ENCODE measurements at regions not wholly inside any gene's neighbourhood (a gene's known extent, or its start where the extent isn't known, plus 50 kb on each side); places are given as distances from the start of the nearest gene placed in this dataset.

GRCh38 chr20:12383821-12384220 lies 466.1 kb downstream of the BTBD3 start:
- H3K4me1 ChIP-seq (ENCODE audit: control insufficient read depth in 2 of 2, insufficient read depth in 2 of 2, low read length in 2 of 2), result no peaks in the 10 kb centered on the region
- ChIA-PET CTCF (no interaction called here), POLR2A (no interaction called here)
- H3K4me2 ChIP-seq (replicated peaks; ENCODE audit: low read depth, low read length, poor library complexity, severe bottlenecking), result no peak overlapping the region
- no peak for TF ChIP-seq CTCF (IDR thresholded peaks at IDR 0.05)
- no peak for TF ChIP-seq EZH2 (IDR thresholded peaks at IDR 0.05; ENCODE audit: borderline replicate concordance, insufficient read depth, low read depth, low read length, poor library complexity, severe bottlenecking)
- DNase-seq, result no peak
- no peaks in the 10 kb centered on the region for H3K36me3 ChIP-seq (replicated peaks in 1 of 2; ENCODE audit: control extremely low read depth in 1 of 2, control insufficient read depth in 1 of 2, extremely low read depth in 1 of 2, insufficient read depth in 2 of 2, low read length in 1 of 2)
- no peak overlapping the region for H3K4me3 ChIP-seq (ENCODE audit: control extremely low read depth in 1 of 5, extremely low read depth in 1 of 5, insufficient read depth in 1 of 5, low read depth in 2 of 5, low read length in 4 of 5)
- intact Hi-C loops (cut with micrococcal nuclease), result no loop called here
- Mint-ChIP-seq H3K4me3 (no peak overlapping the region), H3K4me1 (no peaks in the 10 kb centered on the region), H3K9me3 (ENCODE audit: insufficient read depth) (no peaks in the 10 kb centered on the region), H3K27ac (no peak overlapping the region), H3K27me3 (no peaks in the 10 kb centered on the region)
- no peak overlapping the region for H3K27ac ChIP-seq (ENCODE audit: low read length in 2 of 2)
- no peak overlapping the region for H3K9ac ChIP-seq (ENCODE audit: low read length)
- H4K20me1 ChIP-seq (ENCODE audit: control insufficient read depth, insufficient read depth, low read length, poor library complexity, severe bottlenecking), result no peaks in the 10 kb centered on the region
- no peaks in the 10 kb centered on the region for H3K9me3 ChIP-seq (ENCODE audit: control extremely low read depth in 1 of 3, control insufficient read depth in 2 of 3, insufficient read depth in 1 of 3, low read length in 2 of 3)
- no CpG with 5 or more reads among the region's 1 CpG for WGBS (ENCODE audit: insufficient coverage)
- no peaks in the 10 kb centered on the region for H3K27me3 ChIP-seq (replicated peaks in 1 of 4; ENCODE audit: control extremely low read depth in 1 of 4, control insufficient read depth in 3 of 4, insufficient read depth in 4 of 4, low read length in 3 of 4)
- no peak overlapping the region for H2AFZ ChIP-seq (ENCODE audit: insufficient read depth, low read depth, low read length, poor library complexity, severe bottlenecking)
- H3K79me2 ChIP-seq (ENCODE audit: control insufficient read depth, insufficient read depth, low read length), result no peaks in the 10 kb centered on the region
- no peak for ATAC-seq (ENCODE audit: low read depth)

- no peak overlapping the region for H3K27ac Mint-ChIP-seq
- H3K9me3 ChIP-seq (ENCODE audit: control extremely low read depth in 1 of 3, control insufficient read depth in 2 of 3, insufficient read depth in 1 of 3, low read length in 2 of 3), result no peaks in the 10 kb centered on the region
- no peaks in the 10 kb centered on the region for H3K4me1 ChIP-seq (ENCODE audit: control insufficient read depth in 2 of 2, insufficient read depth in 2 of 2, low read length in 2 of 2)
- no peaks in the 10 kb centered on the region for H4K20me1 ChIP-seq (ENCODE audit: control insufficient read depth, insufficient read depth, low read length, poor library complexity, severe bottlenecking)
- intact Hi-C loops (cut with micrococcal nuclease), result no loop called here
- no peak overlapping the region for H3K4me3 ChIP-seq (ENCODE audit: control extremely low read depth in 1 of 5, extremely low read depth in 1 of 5, insufficient read depth in 1 of 5, low read depth in 2 of 5, low read length in 4 of 5)
- H3K79me2 ChIP-seq (ENCODE audit: control insufficient read depth, insufficient read depth, low read length), result no peaks in the 10 kb centered on the region
- no peak for DNase-seq
- no peaks in the 10 kb centered on the region for H3K36me3 ChIP-seq (replicated peaks in 1 of 2; ENCODE audit: control extremely low read depth in 1 of 2, control insufficient read depth in 1 of 2, extremely low read depth in 1 of 2, insufficient read depth in 2 of 2, low read length in 1 of 2)
- H3K4me3 Mint-ChIP-seq, result no peak overlapping the region
- H3K4me2 ChIP-seq (replicated peaks; ENCODE audit: low read depth, low read length, poor library complexity, severe bottlenecking), result no peak overlapping the region
- TF ChIP-seq CTCF (IDR thresholded peaks at IDR 0.05) (no peak), EZH2 (IDR thresholded peaks at IDR 0.05; ENCODE audit: borderline replicate concordance, insufficient read depth, low read depth, low read length, poor library complexity, severe bottlenecking) (no peak)
- no peak for ATAC-seq (ENCODE audit: low read depth)
- no peaks in the 10 kb centered on the region for H3K27me3 Mint-ChIP-seq
- H3K9ac ChIP-seq (ENCODE audit: low read length), result no peak overlapping the region
- no peak overlapping the region for H2AFZ ChIP-seq (ENCODE audit: insufficient read depth, low read depth, low read length, poor library complexity, severe bottlenecking)
- no peaks in the 10 kb centered on the region for H3K9me3 Mint-ChIP-seq (ENCODE audit: insufficient read depth)
- ChIA-PET CTCF (no interaction called here), POLR2A (no interaction called here)
- H3K27ac ChIP-seq (ENCODE audit: low read length in 2 of 2), result no peak overlapping the region
- no peaks in the 10 kb centered on the region for H3K27me3 ChIP-seq (replicated peaks in 1 of 4; ENCODE audit: control extremely low read depth in 1 of 4, control insufficient read depth in 3 of 4, insufficient read depth in 4 of 4, low read length in 3 of 4)
- no peaks in the 10 kb centered on the region for H3K4me1 Mint-ChIP-seq
- 13% methylated on average over 1 of the region's 3 CpGs for WGBS (ENCODE audit: insufficient coverage)
Measured at GRCh38 chr20:12386821-12387220, 469.1 kb downstream of the BTBD3 start.

Data from B cell (primary cell).